Dermis microvascular lymphatic vessel endothelial cell (primary cell): ENCODE measurements at regions not wholly inside any gene's neighbourhood (a gene's known extent, or its start where the extent isn't known, plus 50 kb on each side); places are given as distances from the start of the nearest gene placed in this dataset.
"Not testable (repeated sequence)": the region's sequence is repeated elsewhere in the genome, so short reads cannot be mapped to it uniquely, and the experiment has no call there.

Experiments
- DNase-seq, 2 donors: peaks; one replicate each; pipeline versions ENCODE4 v3.0.0 to v3.0.0-alpha.2; 2010; ENCODE audit warnings: low read depth in 2 of 2

GRCh38 chr9:82116556-82116955 lies 128.0 kb downstream of the SPATA31D1 start:
- no peak for DNase-seq

- peak in 1 of 2 donors; percentile 14 for DNase-seq
These were observed 128.6 kb downstream of the SPATA31D1 start for GRCh38 chr9:82117026-82117811.

- no peak for DNase-seq
These were observed 134.2 kb downstream of the SPATA31D1 start for GRCh38 chr9:82122731-82123130.

GRCh38 chr9:82124090-82124489 lies 135.5 kb downstream of the SPATA31D1 start:
- no peak for DNase-seq

GRCh38 chr9:82126256-82126655 lies 137.7 kb downstream of the SPATA31D1 start:
- DNase-seq = no peak

GRCh38 chr9:82127465-82127864 lies 138.9 kb downstream of the SPATA31D1 start:
- DNase-seq = no peak

GRCh38 chr9:82128011-82128696 lies 139.6 kb downstream of the SPATA31D1 start:
- DNase-seq = no peak

GRCh38 chr9:82129708-82130107 lies 141.1 kb downstream of the SPATA31D1 start:
- DNase-seq = no peak

GRCh38 chr9:82130331-82131042 lies 141.9 kb downstream of the SPATA31D1 start:
- no peak for DNase-seq

- no peak for DNase-seq
These were observed 142.5 kb downstream of the SPATA31D1 start for GRCh38 chr9:82131072-82131471.

- DNase-seq = no peak
These were observed 143.5 kb downstream of the SPATA31D1 start for GRCh38 chr9:82132024-82132423.

- peak; percentile 29 to 45 for DNase-seq
These were observed 145.4 kb downstream of the SPATA31D1 start for GRCh38 chr9:82134010-82134409.

GRCh38 chr9:82135106-82135505 lies 146.5 kb downstream of the SPATA31D1 start:
- DNase-seq = no peak

GRCh38 chr9:82138081-82138480 lies 149.5 kb downstream of the SPATA31D1 start:
- not testable (repeated sequence) for DNase-seq

- no peak for DNase-seq
These were observed 151.9 kb downstream of the SPATA31D1 start for GRCh38 chr9:82140471-82140870.

GRCh38 chr9:82144803-82145202 lies 156.2 kb downstream of the SPATA31D1 start:
- no peak for DNase-seq

- no peak for DNase-seq
These were observed 158.1 kb downstream of the SPATA31D1 start for GRCh38 chr9:82146677-82147076.

GRCh38 chr9:82147798-82148425 lies 159.3 kb downstream of the SPATA31D1 start:
- no peak for DNase-seq

GRCh38 chr9:82148426-82148810 lies 159.8 kb downstream of the SPATA31D1 start:
- no peak for DNase-seq

GRCh38 chr9:82148901-82149461 lies 160.4 kb downstream of the SPATA31D1 start:
- no peak for DNase-seq

GRCh38 chr9:82149501-82149946 lies 161.0 kb downstream of the SPATA31D1 start:
- DNase-seq = no peak
